GM18499 (cell line): ENCODE measurements at regions not wholly inside any gene's neighbourhood (a gene's known extent, or its start where the extent isn't known, plus 50 kb on each side); places are given as distances from the start of the nearest gene placed in this dataset.

Source experiments
- ATAC-seq: cut with Tn5 transposase; IDR thresholded peaks from one replicate; pipeline ENCODE4 v1.9.1; 2021; ENCODE audit warnings: moderate number of reproducible peaks; ENCODE audit not compliant: insufficient read depth, unreplicated experiment

DNA sequence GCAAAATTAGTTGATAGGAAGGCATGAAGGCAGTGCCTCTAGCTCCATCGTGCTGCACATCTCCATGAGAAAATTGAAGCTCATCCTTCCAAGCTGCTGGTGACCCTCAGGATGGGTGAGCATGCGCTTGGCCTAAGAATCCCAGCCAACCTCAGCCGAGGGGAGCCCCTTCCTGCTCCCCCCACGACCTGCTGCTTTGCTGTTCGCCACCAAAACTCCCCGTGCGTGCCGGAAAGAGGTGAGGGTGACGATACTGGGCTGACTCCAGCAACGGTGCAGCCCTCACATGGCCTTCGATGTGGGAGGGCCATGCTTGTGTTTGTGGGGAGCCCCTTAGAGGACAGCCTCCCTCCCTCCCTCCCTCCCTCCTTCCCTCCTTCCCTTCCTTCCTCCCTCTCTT, 660.9 kb downstream of the BRD1 start:
- ATAC-seq = no peak

DNA sequence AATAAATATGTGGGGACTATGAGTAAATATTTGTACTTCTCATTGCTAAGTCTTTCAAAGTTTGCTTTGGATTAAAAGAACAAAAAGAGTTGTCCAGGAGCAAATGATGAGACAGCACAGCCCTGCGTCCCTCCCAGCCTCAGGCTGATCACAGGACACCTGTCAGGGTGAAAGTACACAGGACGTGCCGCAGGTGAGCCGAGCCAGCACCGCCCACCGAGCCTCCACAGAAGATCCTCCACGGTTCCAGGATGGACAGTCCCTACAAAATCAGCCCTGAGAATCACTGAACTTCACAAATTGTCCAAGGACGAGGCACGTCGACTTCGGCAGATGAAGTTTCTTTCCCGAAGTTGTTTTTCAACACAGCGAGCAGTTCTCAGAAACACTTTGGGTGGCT, 661.5 kb downstream of the BRD1 start:
- no peak for ATAC-seq

DNA sequence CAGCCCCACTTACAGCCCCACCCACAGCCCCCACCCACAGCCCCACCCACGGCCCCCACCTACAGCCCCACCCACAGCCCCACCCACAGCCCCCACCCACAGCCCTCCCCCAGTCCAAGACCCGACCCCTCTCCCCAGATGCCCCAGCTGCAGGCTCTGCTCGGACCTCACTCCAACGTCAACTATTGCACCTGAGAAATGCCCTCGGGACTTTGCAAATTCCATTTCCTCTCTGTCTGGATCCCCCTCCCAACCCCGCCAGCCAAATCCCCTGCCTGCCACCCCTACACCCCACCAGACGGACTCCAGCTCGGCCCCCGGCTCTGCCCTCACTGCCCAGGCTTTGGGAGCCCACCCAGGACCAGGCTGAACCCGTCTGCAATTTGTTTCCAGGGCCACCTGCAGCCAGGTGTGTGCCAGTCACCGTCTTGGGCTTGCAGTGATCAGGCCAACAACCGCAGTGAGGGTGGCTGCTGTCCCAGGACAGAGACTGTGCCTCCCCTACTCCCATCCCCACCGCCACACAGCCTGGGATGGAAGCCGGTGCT, 662.8 kb downstream of the BRD1 start:
- no peak for ATAC-seq

DNA sequence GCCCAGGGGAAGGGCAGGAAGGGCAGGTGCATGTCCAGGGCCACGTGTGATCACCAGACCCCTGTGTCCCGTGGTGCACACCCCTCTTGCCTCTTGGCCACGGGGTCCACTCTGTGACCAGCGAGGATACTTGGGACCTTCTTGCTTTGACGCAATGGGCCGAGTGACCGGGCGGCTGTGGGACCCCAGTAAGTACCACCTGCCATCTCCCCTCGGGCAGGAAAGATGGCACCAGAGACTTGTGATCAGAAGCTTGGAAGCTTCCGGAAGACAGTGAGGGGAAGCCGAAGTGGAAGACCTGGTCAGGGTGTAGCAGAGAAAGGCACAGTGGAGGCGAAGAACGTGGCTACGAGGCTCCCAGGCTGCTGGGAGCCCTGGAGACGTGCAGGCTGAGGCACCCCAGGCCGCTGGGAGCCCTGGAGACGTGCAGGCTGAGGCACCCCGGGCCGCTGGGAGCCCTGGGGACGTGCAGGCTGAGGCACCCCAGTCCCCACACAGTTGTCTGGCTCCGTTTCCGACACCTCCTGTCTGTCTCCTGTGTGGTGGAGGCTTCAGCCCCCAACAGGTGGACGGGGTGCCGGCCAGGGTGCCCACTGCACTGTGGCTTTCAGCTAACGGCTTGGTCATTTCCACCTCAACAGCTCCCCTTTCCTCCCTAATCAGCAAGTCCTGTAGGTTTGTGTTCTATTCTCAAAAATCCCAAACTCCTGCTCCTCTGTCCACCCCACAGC, 663.5 kb downstream of the BRD1 start:
- no peak for ATAC-seq

DNA sequence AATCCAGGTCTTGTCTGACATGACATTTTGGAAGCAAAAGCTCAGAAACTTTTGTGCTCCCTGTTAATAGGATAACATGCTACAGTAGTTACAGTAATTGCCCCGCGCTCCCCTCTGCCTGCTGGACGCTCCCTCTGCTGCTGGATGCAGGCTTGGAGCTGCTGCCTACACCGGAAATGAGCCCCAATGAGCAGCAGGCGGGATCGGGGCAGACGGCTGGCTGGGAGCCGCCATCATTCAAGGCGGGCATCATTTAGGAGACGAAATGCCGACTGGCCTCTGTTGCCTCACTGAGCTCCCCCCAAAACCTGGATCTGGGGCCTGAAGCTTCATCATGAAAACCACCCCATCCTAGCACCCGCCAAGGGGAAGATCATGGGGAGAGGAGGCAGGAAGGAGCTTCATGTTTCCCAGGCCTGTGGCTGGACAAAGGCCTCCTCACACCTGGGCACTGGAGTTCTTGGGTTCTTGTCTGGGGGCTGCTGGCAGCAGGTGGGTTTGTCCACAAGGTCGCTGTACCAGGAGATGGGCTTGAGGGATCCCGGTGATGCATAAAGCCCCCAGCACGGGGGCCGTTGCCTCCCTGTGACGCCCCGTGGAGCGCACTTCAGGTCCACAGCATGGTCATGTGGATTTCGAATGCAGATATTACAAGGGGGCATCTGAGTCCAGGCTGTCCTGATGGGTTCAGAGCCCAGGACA, 664.3 kb downstream of the BRD1 start:
- no peak for ATAC-seq

DNA sequence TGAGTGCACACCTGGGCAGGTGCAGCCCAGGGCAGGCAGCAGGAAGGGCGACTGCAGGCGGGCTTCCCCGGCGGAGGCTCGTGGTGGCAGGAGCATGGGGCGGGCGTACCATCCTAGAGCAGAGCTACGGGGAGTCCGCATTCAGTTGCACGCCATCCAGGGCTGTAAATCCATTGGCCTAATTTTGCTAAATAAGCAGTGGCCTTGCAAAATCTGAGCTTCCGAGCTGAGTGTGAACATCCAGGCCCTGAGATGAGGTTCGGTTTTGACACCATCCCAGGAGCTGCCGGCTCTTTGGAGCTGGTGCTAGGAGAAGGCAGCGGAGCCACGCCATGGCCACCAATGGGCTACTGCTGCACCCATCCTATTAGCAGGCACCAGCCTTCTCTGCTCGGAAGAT, 664.8 kb downstream of the BRD1 start:
- no peak for ATAC-seq

DNA sequence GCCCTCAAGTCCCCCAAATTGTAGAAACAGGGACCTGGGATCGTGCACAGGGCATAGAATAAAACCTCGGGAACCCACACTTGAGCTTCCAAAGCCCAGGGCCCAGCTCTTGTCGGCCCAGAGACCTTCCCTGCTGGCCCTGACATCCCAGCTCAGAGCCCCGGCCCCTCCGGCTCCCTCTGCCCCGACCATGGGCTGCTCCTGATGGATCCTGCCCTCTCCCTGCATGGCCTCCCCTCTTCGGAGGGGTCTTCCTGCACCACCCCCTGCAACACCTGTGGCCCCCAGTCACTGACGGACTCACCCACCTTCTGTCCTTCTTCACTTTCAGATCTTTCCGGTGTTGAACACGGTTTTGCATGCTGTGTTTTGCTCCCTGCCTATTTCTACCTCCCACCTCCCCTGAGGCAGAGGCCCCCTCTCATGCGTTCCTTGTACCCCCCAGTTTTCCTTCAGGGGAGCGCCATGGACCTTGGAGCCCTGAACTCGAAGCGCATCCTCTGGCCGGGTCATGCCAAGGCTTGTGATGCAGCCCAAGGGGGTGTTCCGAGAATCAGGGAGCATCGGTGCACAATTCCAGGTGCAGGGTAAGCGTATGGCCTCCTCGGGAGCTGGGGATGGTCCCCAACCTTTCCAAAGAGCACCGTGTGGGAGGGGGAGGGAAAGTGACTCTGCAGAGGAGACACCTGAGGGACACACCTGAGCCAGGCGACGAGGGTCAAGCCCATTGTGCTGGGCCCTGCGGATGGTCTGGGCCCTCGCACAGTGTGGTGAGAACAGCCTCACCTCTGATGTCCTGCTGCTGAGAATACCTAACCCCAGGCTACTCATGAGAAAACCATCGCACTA, 666.4 kb downstream of the BRD1 start:
- ATAC-seq = no peak

DNA sequence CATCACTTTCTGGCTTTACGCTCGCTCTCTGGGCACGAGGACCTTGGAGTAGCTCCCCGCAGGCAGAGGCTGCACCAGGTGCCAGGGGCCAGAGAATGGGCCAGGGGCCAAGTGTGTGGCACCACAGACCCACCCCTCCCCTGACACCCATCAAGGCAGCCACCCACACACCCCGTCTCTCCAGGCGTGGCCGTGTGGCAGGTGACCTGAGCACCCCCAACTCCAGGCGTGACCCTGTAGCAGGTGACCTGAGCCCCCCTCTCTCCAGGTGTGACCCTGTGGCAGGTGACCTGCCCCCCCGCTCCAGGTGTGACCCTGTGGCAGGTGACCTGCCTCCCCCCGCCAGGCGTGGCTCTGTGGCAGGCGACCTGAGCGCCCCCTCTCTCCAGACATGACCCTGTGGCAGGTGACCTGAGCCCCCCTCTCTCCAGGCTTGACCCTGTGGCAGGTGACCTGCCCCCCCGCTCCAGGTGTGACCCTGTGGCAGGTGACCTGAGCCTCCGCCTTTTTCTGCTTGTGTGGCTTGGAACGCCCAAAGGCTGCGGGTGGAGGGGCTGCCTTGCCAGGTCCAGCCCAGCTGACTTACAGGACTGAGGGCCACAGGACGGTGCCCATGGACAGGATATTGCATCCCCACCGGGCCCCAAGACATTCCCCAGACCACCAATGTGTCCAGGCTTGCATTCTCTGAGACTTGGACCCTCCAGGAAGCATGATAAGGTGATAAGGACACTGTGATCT, 667.2 kb downstream of the BRD1 start:
- ATAC-seq = no peak

DNA sequence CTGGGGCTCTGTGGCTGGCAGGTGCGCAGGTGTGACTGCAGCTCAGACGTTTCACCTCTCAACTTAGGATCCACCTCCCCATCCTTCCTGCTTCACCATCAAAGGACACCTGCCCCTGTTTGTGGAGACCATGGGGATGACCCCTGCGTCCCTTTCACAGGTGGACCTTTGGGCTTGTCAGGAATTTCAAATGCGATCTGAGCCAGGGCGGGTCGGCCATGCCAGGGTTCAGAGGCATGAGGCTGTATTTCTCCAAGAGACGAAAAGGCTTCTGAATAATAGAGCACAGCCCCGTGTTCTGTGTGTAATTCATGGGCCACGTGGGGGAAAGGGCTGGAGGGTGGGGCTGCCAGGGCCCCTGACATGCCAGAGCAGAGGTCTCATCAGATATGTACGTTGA, 668.0 kb downstream of the BRD1 start:
- ATAC-seq = no peak

DNA sequence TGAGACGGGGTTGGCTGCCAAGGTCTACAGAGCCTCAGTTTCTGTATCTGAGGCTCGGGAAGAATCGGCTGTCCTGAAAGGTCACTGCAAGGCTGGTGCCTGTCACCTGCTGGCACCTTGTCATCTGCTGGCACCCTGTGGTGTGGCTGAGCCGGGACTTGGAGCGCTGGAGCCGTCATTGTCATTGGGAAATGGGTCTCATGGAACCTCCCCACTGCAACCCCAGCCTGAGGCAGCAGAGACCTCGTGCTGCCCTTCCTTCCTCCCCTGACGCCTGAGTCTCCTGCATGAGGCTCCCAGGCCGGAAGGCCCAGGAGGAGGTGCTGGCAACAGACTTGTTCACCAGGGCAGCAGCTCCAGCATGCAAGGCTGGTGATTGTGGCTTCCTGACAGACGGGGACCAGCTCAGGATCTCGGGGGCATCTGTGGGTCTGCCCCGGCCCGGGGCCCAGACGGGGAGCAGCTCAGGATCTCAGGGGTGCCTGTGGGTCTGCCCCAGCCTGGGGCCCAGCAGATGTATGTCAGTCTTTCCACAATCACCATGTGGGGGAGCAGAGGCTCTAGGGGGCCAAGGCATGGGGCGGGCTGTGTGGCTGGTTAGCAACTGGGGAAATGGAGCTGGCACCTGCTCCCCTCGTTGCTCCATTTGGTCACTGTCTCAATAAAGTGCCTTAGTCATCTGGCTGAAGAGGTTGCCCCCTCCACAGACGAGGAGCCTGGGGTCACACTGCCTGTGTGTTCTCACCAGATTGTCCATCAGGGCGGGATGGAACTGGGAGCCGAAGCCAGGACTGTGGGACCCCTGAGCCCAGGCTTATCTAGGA, 668.7 kb downstream of the BRD1 start:
- no peak for ATAC-seq

DNA sequence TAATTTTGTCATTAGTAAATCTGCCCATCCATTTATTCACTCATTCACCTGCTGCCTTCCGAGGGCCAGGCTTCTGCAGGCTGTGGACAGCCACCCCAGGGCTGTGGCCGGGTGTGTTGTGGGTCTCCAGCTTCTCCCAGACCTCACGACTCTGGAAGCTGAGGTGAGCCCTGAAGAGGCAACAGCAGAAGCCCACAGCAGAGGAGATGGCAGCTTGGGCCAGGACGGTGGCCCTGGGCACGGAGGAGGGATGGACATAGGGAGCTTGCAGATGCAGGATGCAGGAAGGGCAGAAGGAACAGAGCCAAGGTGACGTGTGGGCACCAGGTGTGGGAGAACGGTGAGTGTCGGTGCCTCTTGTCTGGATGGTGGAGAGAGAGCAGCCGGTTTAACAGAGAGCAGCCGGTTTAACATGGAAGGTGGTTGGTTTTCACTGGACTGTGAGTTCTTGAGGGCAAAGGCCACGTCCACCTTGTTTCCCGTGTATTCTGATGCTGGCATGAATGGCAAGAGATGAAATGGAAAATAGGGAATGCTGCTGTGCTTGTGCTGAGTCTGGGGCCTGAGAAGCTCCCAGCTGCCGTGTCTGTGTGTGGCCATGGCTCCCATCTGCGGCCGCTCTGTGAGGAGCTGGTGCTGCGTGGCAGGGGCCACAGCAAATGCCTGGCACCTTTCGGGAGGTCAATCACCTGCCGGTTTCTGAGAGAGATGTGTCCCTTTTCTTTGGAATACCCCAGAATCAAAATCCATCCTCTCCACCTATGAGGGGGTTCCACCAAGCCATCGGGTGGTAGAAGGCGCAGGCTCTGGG, 669.9 kb downstream of the BRD1 start:
- ATAC-seq = no peak

DNA sequence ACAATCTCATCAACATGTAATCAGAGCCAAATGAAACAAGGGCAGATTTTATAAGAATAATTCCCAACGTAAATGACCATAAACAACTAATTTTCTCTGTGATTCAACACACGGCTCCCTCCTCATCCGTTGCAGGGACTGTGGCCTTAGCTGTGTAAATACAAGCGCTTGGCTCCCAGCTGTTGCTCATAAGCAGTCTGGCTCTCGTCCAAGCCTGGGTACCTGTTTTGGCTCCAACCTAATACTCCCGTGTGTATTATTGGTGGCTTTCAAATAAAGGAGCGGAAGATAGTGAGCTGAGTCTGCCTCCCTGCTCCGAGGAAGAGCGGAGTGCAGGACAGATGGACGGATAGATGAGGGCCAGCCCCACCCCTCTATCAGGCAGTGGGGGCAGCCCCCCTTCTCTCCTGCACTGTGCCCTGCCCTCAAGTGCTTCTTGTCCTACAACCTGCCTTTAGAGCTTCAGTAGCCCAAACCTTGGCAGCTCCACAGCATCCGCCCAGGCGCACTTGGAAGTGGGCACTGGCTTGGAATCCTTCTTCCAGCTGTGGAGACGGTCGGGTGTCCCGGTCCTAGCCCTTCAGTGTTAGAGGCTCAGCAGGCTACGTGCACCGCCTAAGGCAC, 670.9 kb downstream of the BRD1 start:
- ATAC-seq = no peak

DNA sequence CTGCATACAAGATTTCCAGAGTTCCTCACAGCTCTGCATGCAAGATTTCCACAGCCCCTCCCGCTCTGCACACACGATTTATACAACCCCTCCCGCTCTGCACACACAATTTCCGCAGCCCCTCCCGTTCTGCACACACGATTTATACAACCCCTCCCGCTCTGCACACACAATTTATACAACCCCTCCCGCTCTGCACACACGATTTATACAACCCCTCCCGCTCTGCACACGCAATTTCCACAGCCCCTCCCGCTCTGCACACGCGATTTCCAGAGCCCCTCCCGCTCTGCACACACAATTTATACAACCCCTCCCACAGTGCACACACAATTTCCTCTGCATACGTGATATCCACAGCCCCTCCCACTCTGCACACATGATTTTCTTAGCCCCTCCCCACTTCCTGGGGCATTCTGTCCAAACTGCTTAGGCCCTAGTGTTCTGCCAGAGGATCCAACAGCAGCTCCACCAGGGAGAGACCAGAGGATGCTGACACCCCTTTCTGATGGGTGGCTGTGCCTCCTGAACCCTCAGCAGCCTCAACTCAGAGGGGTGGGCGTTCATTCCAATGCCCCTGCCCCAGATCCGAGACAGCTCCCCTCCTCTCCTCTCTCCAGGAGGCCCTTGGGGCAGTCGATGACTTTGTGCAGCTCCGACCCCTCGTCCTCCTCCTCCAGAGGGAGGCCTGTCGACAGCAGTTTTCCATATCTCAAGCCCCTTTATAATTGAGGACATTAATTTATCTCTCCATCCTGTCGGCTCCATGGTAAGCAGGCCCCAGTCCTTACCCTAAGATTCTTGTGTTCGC, 671.7 kb downstream of the BRD1 start:
- ATAC-seq = no peak

DNA sequence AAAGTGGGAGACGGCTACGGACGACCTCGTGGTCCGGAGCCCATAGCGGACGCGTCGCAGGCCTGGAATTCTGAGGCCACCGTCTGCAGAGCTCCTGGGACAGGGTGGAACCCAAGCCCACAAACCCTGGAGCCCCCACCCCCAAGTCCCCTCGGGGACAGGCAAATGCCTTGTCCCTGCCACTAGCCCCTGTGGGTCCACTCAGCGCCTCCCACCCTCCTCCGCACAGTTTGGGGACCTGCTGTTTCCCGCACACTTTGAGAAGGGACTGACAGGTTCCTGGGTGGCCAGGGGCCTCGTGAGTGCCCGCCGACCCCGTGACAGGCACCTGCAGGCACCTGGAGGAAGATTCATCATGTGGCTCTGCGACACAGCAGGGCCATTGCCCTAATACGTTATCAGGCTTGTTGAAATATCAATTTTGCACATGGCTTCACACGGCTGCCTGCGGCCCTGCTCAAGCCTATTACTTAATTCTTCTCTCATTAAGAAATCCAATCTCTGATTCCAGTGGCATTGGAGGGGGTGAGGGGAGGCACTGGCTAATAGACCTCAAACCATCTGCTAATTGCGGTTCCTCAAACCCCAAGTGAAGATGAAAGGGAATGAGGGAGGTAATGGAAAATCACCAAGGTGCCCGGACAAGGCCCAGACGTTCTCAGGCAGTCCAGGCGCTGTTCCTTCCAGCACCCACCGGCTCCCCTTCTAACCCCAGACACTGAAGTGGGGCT, 672.5 kb downstream of the BRD1 start:
- no peak for ATAC-seq

DNA sequence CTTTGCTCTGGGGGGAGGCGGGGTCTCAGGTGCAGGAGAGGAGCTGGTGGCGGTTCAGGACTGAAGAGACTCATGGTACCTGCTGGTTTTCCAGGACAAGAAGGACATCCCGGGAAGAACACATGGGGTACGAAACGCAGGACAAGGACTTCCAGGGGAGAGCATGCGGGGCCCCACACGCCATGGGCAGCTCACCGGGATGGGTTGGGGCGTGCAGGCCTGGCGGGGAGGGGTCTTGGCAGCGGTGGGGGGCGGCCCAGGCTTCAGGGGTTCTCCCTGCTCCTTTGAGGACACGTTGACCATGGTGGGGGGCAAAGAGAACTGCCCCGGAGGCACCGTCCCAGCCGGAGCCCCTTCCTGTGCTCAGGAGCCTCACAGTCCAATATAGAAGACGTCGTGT, 673.2 kb downstream of the BRD1 start:
- ATAC-seq = no peak

DNA sequence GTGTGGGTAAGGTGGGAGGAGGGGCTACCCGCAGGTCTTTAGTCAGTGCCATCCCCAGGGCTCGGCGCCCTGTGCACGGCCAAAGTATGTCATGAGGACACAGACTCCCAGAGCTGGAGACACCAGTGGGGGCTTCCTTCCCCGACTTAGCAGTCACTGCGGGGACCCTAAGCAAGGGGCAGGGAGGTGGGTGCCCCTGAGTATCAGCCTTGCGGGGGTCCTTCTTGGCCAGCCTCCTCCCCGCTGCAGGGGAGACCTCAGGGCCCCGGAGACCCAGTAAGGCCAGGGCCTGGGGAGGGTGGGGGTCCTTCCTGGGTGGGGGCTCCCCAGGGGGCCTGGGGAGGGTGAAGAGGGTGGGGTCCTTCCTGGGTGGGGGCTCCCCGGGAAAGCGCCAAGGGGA, 673.8 kb downstream of the BRD1 start:
- ATAC-seq = no peak
